HG03108 (cell line): ENCODE measurements at regions not wholly inside any gene's neighbourhood (a gene's known extent, or its start where the extent isn't known, plus 50 kb on each side); places are given as distances from the start of the nearest gene placed in this dataset.

Source experiments
- ATAC-seq: cut with Tn5 transposase; IDR thresholded peaks from one replicate; pipeline ENCODE4 v1.9.1; 2021; ENCODE audit warnings: moderate library complexity; ENCODE audit not compliant: unreplicated experiment

GRCh38 chr17:74099442-74100340 is 103.8 kb upstream of the RPL38 start:
- no peak for ATAC-seq

DNA sequence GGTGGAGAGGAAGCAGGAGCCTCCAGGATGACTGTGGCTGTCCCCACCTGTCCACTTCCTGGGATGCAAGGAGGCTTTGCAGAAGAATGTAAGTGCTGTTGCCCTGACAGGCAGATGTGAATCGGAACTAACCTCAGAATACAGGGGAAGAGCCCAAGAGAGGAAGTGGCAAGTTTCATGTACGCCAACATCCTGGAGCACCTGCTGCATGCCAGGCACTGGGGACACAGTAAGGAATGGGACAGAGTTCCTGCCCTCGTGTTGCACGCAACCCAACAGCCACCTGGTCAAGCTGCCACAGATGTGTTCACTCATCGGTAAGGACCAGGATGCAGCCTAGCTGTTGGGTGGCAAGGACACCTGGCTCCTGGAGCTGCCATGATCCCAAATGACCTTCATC is 98.6 kb upstream of the RPL38 start:
- no peak for ATAC-seq

DNA sequence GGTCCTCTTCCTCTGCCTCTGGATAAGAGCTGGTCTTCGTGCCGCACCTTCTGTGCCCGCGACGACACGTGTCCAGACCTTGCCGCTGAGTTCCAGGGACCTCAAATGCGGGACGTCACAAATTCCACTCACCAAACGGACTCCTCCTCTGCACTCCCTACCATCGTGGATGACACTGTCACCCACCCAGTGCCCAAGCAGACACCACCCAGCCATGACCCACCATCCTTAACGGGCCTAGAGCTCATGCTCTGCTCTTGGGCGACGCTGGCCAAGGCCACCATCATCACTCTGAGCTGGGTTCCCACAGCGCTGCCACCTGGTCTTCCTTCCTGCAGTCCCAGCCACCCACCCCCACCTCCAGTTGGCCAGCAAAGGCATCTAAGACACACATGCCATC is 96.4 kb upstream of the RPL38 start:
- no peak for ATAC-seq

- no peak for ATAC-seq
Measured at GRCh38 chr17:74108126-74108705, 95.3 kb upstream of the RPL38 start.

DNA sequence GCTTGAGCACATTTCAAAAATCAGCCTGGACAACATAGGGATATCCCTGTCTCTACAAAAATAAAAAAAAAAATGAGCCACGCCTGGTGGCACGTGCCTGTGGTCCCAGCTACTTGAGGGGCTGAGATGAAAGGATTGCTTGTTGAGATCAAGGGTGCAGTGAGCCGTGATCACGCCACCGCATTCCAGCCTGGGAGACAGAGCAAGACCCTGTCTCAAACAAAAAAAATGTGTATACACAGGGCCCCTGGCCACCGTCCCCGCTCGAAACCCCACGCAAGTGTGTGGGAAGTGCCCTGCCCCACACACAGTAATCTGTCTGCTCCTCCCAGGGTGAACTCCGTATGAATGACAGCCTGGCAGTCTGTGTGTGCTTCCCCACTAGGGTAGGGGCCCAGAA is 93.0 kb upstream of the RPL38 start:
- ATAC-seq, result no peak

DNA sequence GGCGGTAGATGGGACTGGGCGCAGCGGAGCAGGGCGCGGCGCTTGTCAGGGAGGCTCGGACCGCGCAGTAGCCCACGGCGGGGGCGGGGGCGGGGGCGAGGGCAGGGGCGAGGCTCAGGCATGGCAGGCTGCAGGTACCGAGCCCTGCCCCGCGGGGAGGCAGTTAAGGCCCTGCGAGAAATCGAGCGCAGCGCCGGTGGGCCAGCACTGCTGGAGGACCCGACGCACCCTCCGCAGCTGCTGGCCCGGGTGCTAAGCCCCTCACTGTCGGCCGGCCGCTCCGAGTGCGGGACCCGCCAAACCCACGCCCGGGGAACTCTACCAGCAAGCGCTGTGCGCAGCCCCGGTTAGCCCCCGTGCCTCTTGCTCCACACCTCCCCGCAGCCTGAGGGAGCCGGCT is 90.2 kb upstream of the RPL38 start:
- ATAC-seq, result no peak

- ATAC-seq, result no peak
Measured at GRCh38 chr17:74113952-74114351, 89.5 kb upstream of the RPL38 start.

- no peak for ATAC-seq
Measured at GRCh38 chr17:74114881-74115470, 88.5 kb upstream of the RPL38 start.

DNA sequence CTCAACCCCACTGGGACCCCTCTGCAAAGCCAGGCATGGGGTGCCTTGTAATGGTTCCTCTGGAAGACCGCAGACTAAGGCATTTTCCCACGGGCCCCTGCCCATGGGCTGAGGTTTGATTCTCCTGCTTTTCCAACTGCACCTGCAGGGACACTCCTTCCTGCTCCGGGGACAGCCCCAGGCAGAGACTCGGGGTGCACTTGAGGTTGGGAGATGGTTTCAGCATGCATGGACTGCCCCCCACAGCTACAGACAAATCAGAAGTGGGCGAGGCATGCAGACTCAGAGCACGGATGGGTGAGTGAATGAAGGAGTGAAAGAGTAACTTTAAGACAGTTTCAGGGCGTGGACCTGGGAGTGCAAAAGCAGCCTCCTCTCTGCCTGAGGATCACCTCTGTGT is 87.9 kb upstream of the RPL38 start:
- no peak for ATAC-seq

DNA sequence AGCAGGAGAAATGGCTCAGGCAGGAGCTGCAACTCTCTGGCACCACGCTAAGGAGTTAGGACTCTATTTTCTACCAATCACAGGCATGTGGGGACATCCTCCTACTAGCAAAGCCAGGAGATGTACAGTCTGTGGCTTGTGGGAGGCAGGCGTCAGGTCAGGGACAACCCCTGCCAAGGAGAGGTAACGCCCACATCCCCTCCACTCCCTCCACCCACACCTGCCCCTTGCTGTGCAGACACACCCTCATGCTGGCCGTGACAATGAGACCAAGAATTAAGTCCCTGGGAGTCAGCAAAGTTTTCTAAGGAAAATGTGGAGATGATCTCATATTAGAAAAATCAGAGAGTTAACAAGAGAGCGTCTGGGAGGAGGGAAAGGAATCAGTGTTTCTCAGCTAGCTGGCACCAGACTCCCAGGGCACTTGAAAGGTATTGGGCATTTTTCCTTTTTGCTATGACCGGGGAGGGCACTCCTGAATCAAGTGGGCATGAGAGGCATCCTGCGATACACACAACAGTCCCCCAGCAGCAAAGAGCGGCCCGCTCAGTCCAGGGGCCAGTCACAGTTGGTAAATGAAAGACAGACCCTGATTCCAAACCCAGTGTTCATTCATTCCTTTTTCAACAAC is 87.3 kb upstream of the RPL38 start:
- no peak for ATAC-seq

GRCh38 chr17:74117087-74117698 is 86.3 kb upstream of the RPL38 start:
- ATAC-seq, result no peak

DNA sequence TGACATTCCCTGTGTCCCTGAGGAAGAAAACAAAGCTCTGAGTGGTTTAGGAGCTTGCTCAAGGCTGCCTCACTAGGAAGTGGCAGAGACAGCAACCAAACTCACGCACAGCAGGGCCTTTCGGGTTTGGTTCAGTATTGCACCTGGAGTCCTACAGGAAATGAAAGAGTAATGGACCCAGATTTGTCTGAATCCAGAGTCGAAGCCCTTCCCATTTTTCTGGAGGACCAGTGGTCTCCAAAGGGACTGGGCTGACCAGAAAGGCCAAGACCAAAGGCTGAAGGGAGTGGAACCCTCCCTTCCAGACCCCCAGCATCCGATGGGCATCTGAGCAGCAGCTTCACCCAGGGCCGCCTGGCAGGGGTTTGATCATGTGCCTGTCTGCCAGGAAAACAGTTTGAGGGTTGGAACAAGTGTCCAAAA is 85.5 kb upstream of the RPL38 start:
- ATAC-seq, result no peak

GRCh38 chr17:74118504-74118903 is 85.0 kb upstream of the RPL38 start:
- no peak for ATAC-seq

GRCh38 chr17:74119049-74119580 is 84.4 kb upstream of the RPL38 start:
- ATAC-seq, result no peak

- no peak for ATAC-seq
Measured at GRCh38 chr17:74119965-74120364, 83.5 kb upstream of the RPL38 start.

DNA sequence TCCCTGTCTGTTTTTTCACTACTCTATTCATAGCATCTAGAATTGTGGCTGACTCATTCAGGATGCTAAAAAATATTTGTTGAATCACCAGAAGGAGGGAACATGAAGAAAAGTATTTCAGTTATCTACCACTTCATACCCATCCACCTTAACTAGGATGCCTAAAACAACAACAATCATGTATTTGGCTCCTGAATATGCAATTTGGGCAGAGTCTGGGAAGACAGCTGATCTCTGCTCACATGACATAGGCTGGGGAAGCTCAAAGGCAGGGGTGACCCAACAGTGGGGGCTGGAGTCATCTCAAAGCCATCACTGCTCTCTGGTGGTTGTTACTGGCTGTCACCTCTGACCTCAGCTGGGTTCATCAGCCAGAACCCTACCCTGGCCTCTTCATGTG is 80.1 kb upstream of the RPL38 start:
- ATAC-seq, result no peak

DNA sequence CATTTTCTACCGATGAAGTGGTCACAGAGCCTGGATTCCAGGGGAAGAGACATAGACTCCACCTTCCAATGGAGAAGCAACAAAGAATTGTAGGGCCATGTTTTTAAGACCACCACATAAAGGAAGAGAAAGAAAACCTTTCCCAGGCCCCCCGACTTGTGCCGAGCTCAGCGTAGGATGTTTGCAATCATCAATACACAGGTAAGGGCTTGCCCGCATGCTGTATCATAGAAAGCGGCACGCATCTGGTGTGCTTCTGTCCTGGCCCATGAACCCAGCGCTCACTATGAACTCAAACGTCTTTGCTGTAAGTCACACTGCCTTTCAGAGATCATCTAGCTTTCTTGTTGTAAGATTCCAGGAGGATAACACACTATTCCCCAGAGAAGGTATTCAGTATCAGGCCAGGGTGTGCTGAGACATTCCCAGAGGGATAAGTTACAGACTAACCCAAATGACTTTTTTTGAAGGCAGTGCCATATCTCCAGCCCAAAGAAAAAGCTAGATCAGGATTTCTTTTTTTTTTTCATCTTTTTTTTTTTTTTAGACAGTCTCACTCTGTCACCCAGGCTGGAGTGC is 79.5 kb upstream of the RPL38 start:
- ATAC-seq, result no peak

DNA sequence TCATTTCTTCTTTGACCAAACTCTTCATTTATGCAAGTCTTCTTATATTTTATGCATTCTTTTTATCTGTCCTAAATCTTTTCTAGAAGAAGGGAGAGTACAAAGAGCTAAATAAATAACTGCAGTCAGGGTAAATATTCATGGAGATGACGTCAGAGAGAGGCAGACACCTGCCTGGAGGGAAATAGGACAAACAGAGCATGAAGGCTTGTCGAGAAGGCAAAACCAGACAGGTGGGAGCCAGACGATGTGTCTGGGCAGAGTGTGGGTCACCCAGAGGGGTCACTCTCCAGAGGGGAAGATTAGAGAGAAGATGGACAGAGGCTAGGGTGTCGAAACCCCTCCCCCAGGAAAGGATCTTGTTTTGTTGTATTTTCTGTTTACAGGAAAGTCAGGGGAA is 78.3 kb upstream of the RPL38 start:
- ATAC-seq, result no peak

GRCh38 chr17:74126179-74126900 is 77.1 kb upstream of the RPL38 start:
- no peak for ATAC-seq

- ATAC-seq, result no peak
Measured at GRCh38 chr17:74126959-74127358, 76.5 kb upstream of the RPL38 start.
